ENCODE measurements at regions not wholly inside any gene's neighbourhood (a gene's known extent, or its start where the extent isn't known, plus 50 kb on each side); places are given as distances from the start of the nearest gene placed in this dataset.

- DNase-seq, result no peak
- intact Hi-C loops (cut with DNase I), result no loop called here
- Histone ChIP-seq H3K4me1 (no peaks in the 10 kb centered on the region), H3K36me3 (no peaks in the 10 kb centered on the region), H3K27me3 (no peaks in the 10 kb centered on the region), H3K4me3 (no peak overlapping the region), H3K27ac (no peak overlapping the region), H3K9me3 (no peaks in the 10 kb centered on the region)
- TF ChIP-seq POLR2A (IDR thresholded peaks at IDR 0.05), result no peak
- no peak for ATAC-seq
- WGBS, 4 donors, result 57 to 83% (median 79%) methylated on average over 2 of the region's 2 CpGs
These were observed 1594.5 kb upstream of the PIK3C3 start for GRCh38 chr18:40360558-40360957.

GRCh38 chr18:40357536-40357935 lies 1597.5 kb upstream of the PIK3C3 start:
- Histone ChIP-seq H3K36me3 (no peaks in the 10 kb centered on the region), H3K27ac (no peak overlapping the region), H3K27me3 (no peaks in the 10 kb centered on the region), H3K4me3 (no peak overlapping the region), H3K9me3 (no peaks in the 10 kb centered on the region), H3K4me1 (no peaks in the 10 kb centered on the region)
- WGBS, 4 donors, result 81 to 91% (median 87%) methylated on average over 2 of the region's 2 CpGs
- TF ChIP-seq POLR2A (IDR thresholded peaks at IDR 0.05) (no peak), CTCF (IDR thresholded peaks at IDR 0.05) (no peak)
- ATAC-seq, result no peak
- no peak for DNase-seq
- intact Hi-C loops (cut with DNase I), result no loop called here

- Histone ChIP-seq H3K27ac (no peak overlapping the region), H3K4me1 (no peaks in the 10 kb centered on the region), H3K9me3 (no peaks in the 10 kb centered on the region), H3K27me3 (no peaks in the 10 kb centered on the region), H3K36me3 (no peaks in the 10 kb centered on the region), H3K4me3 (no peak overlapping the region)
- WGBS, 4 donors, result 65 to 73% (median 69%) methylated on average over 6 of the region's 6 CpGs
- TF ChIP-seq CTCF (IDR thresholded peaks at IDR 0.05) (no peak), POLR2A (IDR thresholded peaks at IDR 0.05) (no peak)
- no peak for DNase-seq
- ATAC-seq, result no peak
- intact Hi-C loops (cut with DNase I), result no loop called here
These were observed 1598.9 kb upstream of the PIK3C3 start for GRCh38 chr18:40356168-40356567.

GRCh38 chr18:40355726-40356125 lies 1599.3 kb upstream of the PIK3C3 start:
- no peaks in the 10 kb centered on the region for H3K9me3 ChIP-seq
- ATAC-seq (no peak), DNase-seq (no peak)
- no peak for TF ChIP-seq POLR2A (IDR thresholded peaks at IDR 0.05)
- no peak for TF ChIP-seq CTCF (IDR thresholded peaks at IDR 0.05)
- H3K4me3 ChIP-seq, result no peak overlapping the region
- no peaks in the 10 kb centered on the region for H3K4me1 ChIP-seq
- WGBS, 4 donors, result 63 to 79% (median 74%) methylated on average over 1 of the region's 1 CpG
- intact Hi-C loops (cut with DNase I), result no loop called here
- H3K27me3 ChIP-seq, result no peaks in the 10 kb centered on the region
- no peak overlapping the region for H3K27ac ChIP-seq
- H3K36me3 ChIP-seq, result no peaks in the 10 kb centered on the region

GRCh38 chr18:40348196-40348595 lies 1606.8 kb upstream of the PIK3C3 start:
- Histone ChIP-seq H3K4me3 (no peak overlapping the region), H3K4me1 (no peaks in the 10 kb centered on the region), H3K36me3 (no peaks in the 10 kb centered on the region), H3K27ac (no peak overlapping the region), H3K27me3 (no peaks in the 10 kb centered on the region), H3K9me3 (no peaks in the 10 kb centered on the region)
- ATAC-seq (no peak), DNase-seq (no peak)
- TF ChIP-seq POLR2A (IDR thresholded peaks at IDR 0.05), result no peak
- no peak for TF ChIP-seq CTCF (IDR thresholded peaks at IDR 0.05)
- intact Hi-C loops (cut with DNase I), result no loop called here
- 72 to 91% (median 79%) methylated on average over 1 of the region's 1 CpG for WGBS, 4 donors
